C4-2B (cell line): ENCODE measurements at regions not wholly inside any gene's neighbourhood (a gene's known extent, or its start where the extent isn't known, plus 50 kb on each side); places are given as distances from the start of the nearest gene placed in this dataset.
"Not testable (repeated sequence)": the region's sequence is repeated elsewhere in the genome, so short reads cannot be mapped to it uniquely, and the experiment has no call there.

Source experiments
- CTCF ChIP-seq: fragments of 450-650 bp; conservative IDR thresholded peaks from 2 replicates; pipeline ENCODE4 v1.5.1; 2017; ENCODE audit warnings: mild to moderate bottlenecking
- ZFX ChIP-seq: fragments of 450-650 bp; IDR thresholded peaks from 2 replicates; pipeline ENCODE4 v1.6.1; 2017

- TF ChIP-seq CTCF, ZFX: not testable (repeated sequence)
Observed at GRCh38 chr7:153797363-153797762, 254.8 kb upstream of the DPP6 start.
